ENCODE measurements at regions not wholly inside any gene's neighbourhood (a gene's known extent, or its start where the extent isn't known, plus 50 kb on each side); places are given as distances from the start of the nearest gene placed in this dataset.

- H3K4me1 Mint-ChIP-seq = no peaks in the 10 kb centered on the region
- H3K27ac Mint-ChIP-seq = no peak overlapping the region
- no peak for DNase-seq
- ChIA-PET POLR2A (no interaction called here), CTCF (no interaction called here)
- peaks cover 5% of the 10 kb centered on the region for H3K9me3 Mint-ChIP-seq
- H3K27me3 Mint-ChIP-seq = no peaks in the 10 kb centered on the region
- no peaks in the 10 kb centered on the region for H3K36me3 Mint-ChIP-seq (ENCODE audit: low read depth)
- H3K4me3 Mint-ChIP-seq = no peak overlapping the region
These were observed 55.5 kb upstream of the SLC5A12 start for GRCh38 chr11:26777372-26777808.

GRCh38 chr11:26778000-26778757, 56.3 kb upstream of the SLC5A12 start:
- CTCF ChIA-PET = no interaction called here
- Mint-ChIP-seq H3K4me1 (no peaks in the 10 kb centered on the region), H3K27me3 (no peaks in the 10 kb centered on the region), H3K4me3 (no peak overlapping the region), H3K9me3 (peaks cover 5% of the 10 kb centered on the region), H3K36me3 (ENCODE audit: low read depth) (no peaks in the 10 kb centered on the region), H3K27ac (no peak overlapping the region)
- no peak for DNase-seq
- POLR2A ChIA-PET = no interaction called here

GRCh38 chr11:26779074-26779865, 57.4 kb upstream of the SLC5A12 start:
- DNase-seq = no peak
- H3K27ac Mint-ChIP-seq = no peak overlapping the region
- CTCF ChIA-PET = no interaction called here
- no peaks in the 10 kb centered on the region for H3K27me3 Mint-ChIP-seq
- peaks cover 8% of the 10 kb centered on the region for H3K9me3 Mint-ChIP-seq
- H3K4me1 Mint-ChIP-seq = no peaks in the 10 kb centered on the region
- POLR2A ChIA-PET = no interaction called here
- H3K36me3 Mint-ChIP-seq (ENCODE audit: low read depth) = no peaks in the 10 kb centered on the region
- no peak overlapping the region for H3K4me3 Mint-ChIP-seq

GRCh38 chr11:26780376-26781085, 58.7 kb upstream of the SLC5A12 start:
- no peak overlapping the region for H3K27ac Mint-ChIP-seq
- POLR2A ChIA-PET = no interaction called here

GRCh38 chr11:26782220-26782965, 60.5 kb upstream of the SLC5A12 start:
- no peak overlapping the region for H3K4me3 Mint-ChIP-seq
- H3K9me3 Mint-ChIP-seq = peaks cover 17% of the 10 kb centered on the region
- no peak overlapping the region for H3K27ac Mint-ChIP-seq
- POLR2A ChIA-PET = no interaction called here
- DNase-seq = no peak
- CTCF ChIA-PET = no interaction called here
- H3K4me1 Mint-ChIP-seq = no peaks in the 10 kb centered on the region
- no peaks in the 10 kb centered on the region for H3K27me3 Mint-ChIP-seq
- no peaks in the 10 kb centered on the region for H3K36me3 Mint-ChIP-seq (ENCODE audit: low read depth)

More at GRCh38 chr11:26780376-26781085, 58.7 kb upstream of the SLC5A12 start:
- DNase-seq = no peak
- no peaks in the 10 kb centered on the region for H3K27me3 Mint-ChIP-seq
- H3K36me3 Mint-ChIP-seq (ENCODE audit: low read depth) = no peaks in the 10 kb centered on the region
- CTCF ChIA-PET = no interaction called here
- no peaks in the 10 kb centered on the region for H3K4me1 Mint-ChIP-seq
- no peak overlapping the region for H3K4me3 Mint-ChIP-seq
- H3K9me3 Mint-ChIP-seq = peaks cover 11% of the 10 kb centered on the region

- CTCF ChIA-PET = no interaction called here
- H3K27me3 Mint-ChIP-seq = no peaks in the 10 kb centered on the region
These were observed 62.1 kb upstream of the SLC5A12 start for GRCh38 chr11:26783997-26784396.

GRCh38 chr11:26790738-26791137, 68.9 kb upstream of the SLC5A12 start:
- Mint-ChIP-seq H3K4me1 (no peaks in the 10 kb centered on the region), H3K4me3 (no peak overlapping the region), H3K9me3 (peaks cover 6% of the 10 kb centered on the region), H3K27me3 (no peaks in the 10 kb centered on the region), H3K27ac (no peak overlapping the region), H3K36me3 (ENCODE audit: low read depth) (no peaks in the 10 kb centered on the region)
- POLR2A ChIA-PET = no interaction called here
- no peak for DNase-seq
- CTCF ChIA-PET = no interaction called here

More at GRCh38 chr11:26783997-26784396, 62.1 kb upstream of the SLC5A12 start:
- POLR2A ChIA-PET = no interaction called here
- DNase-seq = no peak
- Mint-ChIP-seq H3K9me3 (peaks cover 17% of the 10 kb centered on the region), H3K27ac (no peak overlapping the region), H3K4me1 (no peaks in the 10 kb centered on the region), H3K4me3 (no peak overlapping the region), H3K36me3 (ENCODE audit: low read depth) (no peaks in the 10 kb centered on the region)

- H3K27me3 Mint-ChIP-seq = no peaks in the 10 kb centered on the region
- no peak overlapping the region for H3K27ac Mint-ChIP-seq
- no peaks in the 10 kb centered on the region for H3K4me1 Mint-ChIP-seq
- CTCF ChIA-PET = no interaction called here
- H3K4me3 Mint-ChIP-seq = no peak overlapping the region
- no peaks in the 10 kb centered on the region for H3K36me3 Mint-ChIP-seq (ENCODE audit: low read depth)
- no peaks in the 10 kb centered on the region for H3K9me3 Mint-ChIP-seq
- DNase-seq = no peak
- POLR2A ChIA-PET = no interaction called here
These were observed 71.1 kb upstream of the SLC5A12 start for GRCh38 chr11:26792941-26793340.

GRCh38 chr11:26793487-26793886, 71.6 kb upstream of the SLC5A12 start:
- Mint-ChIP-seq H3K27ac (no peak overlapping the region), H3K4me3 (no peak overlapping the region), H3K36me3 (ENCODE audit: low read depth) (no peaks in the 10 kb centered on the region), H3K27me3 (no peaks in the 10 kb centered on the region), H3K4me1 (no peaks in the 10 kb centered on the region), H3K9me3 (no peaks in the 10 kb centered on the region)
- CTCF ChIA-PET = no interaction called here
- no peak for DNase-seq
- POLR2A ChIA-PET = no interaction called here

GRCh38 chr11:26801601-26802000, 79.7 kb upstream of the SLC5A12 start:
- no peaks in the 10 kb centered on the region for H3K36me3 Mint-ChIP-seq (ENCODE audit: low read depth)
- CTCF ChIA-PET = no interaction called here
- H3K27ac Mint-ChIP-seq = no peak overlapping the region
- no peak overlapping the region for H3K4me3 Mint-ChIP-seq
- POLR2A ChIA-PET = no interaction called here
- no peak for DNase-seq
- peaks cover 4% of the 10 kb centered on the region for H3K9me3 Mint-ChIP-seq
- H3K4me1 Mint-ChIP-seq = no peaks in the 10 kb centered on the region
- H3K27me3 Mint-ChIP-seq = no peaks in the 10 kb centered on the region

GRCh38 chr11:26805001-26805400, 83.1 kb upstream of the SLC5A12 start:
- no peaks in the 10 kb centered on the region for H3K27me3 Mint-ChIP-seq
- no peak for DNase-seq
- no peaks in the 10 kb centered on the region for H3K4me1 Mint-ChIP-seq
- no peaks in the 10 kb centered on the region for H3K36me3 Mint-ChIP-seq (ENCODE audit: low read depth)
- POLR2A ChIA-PET = no interaction called here
- no peak overlapping the region for H3K27ac Mint-ChIP-seq
- peaks cover 8% of the 10 kb centered on the region for H3K9me3 Mint-ChIP-seq
- no peak overlapping the region for H3K4me3 Mint-ChIP-seq
- CTCF ChIA-PET = no interaction called here

- no peak overlapping the region for H3K27ac Mint-ChIP-seq
- no peaks in the 10 kb centered on the region for H3K36me3 Mint-ChIP-seq (ENCODE audit: low read depth)
- ChIA-PET CTCF (no interaction called here), POLR2A (no interaction called here)
- no peaks in the 10 kb centered on the region for H3K4me1 Mint-ChIP-seq
- peaks cover 8% of the 10 kb centered on the region for H3K9me3 Mint-ChIP-seq
- no peak overlapping the region for H3K4me3 Mint-ChIP-seq
- DNase-seq = no peak
- H3K27me3 Mint-ChIP-seq = no peaks in the 10 kb centered on the region
These were observed 84.4 kb upstream of the SLC5A12 start for GRCh38 chr11:26806219-26806618.

- POLR2A ChIA-PET = no interaction called here
- peaks cover 35% of the 10 kb centered on the region for H3K9me3 Mint-ChIP-seq
- no peaks in the 10 kb centered on the region for H3K27me3 Mint-ChIP-seq
- H3K4me3 Mint-ChIP-seq = no peak overlapping the region
- CTCF ChIA-PET = no interaction called here
- no peaks in the 10 kb centered on the region for H3K4me1 Mint-ChIP-seq
- no peak for DNase-seq
- no peak overlapping the region for H3K27ac Mint-ChIP-seq
- no peaks in the 10 kb centered on the region for H3K36me3 Mint-ChIP-seq (ENCODE audit: low read depth)
These were observed 98.9 kb upstream of the SLC5A12 start for GRCh38 chr11:26820739-26821138.

Data from activated CD4-positive, alpha-beta memory T cell treated with anti-CD3 and anti-CD28 coated beads, Interleukin-2, amount 10 ng/mL, durations not matched to agents 7 days and 5 days (primary cell).